Brain microvascular endothelial cell (primary cell): ENCODE measurements at regions not wholly inside any gene's neighbourhood (a gene's known extent, or its start where the extent isn't known, plus 50 kb on each side); places are given as distances from the start of the nearest gene placed in this dataset.

ENCODE experiments used
- DNase-seq: peaks from one replicate; pipeline ENCODE4 v3.0.0-alpha.2; 2020
- H3K27ac ChIP-seq: fragments of 250-450 bp; sonication (Bioruptor Pico); 2 replicates; pipeline ENCODE4 v1.5.1; 2020; ENCODE audit warnings: mild to moderate bottlenecking, moderate library complexity
- H3K27me3 ChIP-seq: fragments of 250-450 bp; sonication (Bioruptor Pico); replicated peaks from 2 replicates; pipeline ENCODE4 v1.5.1; 2020; ENCODE audit warnings: mild to moderate bottlenecking
- H3K36me3 ChIP-seq: fragments of 250-450 bp; sonication (Bioruptor Pico); replicated peaks from 2 replicates; pipeline ENCODE4 v1.5.1; 2020; ENCODE audit warnings: mild to moderate bottlenecking
- H3K4me3 ChIP-seq: 2 replicates; pipeline ENCODE4 v1.5.1; 2011; ENCODE audit warnings: low read depth, mild to moderate bottlenecking, control low read depth, low read length, moderate library complexity
- CTCF ChIP-seq: IDR thresholded peaks from 2 replicates; pipeline ENCODE4 v1.5.1; 2011; ENCODE audit warnings: low read depth, mild to moderate bottlenecking, moderate library complexity, low read length, control low read depth, inconsistent platforms; ENCODE audit errors: missing control alignments
- in situ Hi-C: cut with HindIII; loops from 2 replicates; pipeline ENCODE4 v1.10.0; 2017; ENCODE audit warnings: low sequenced_read_pairs, low pct_ligation_motif_present

DNA sequence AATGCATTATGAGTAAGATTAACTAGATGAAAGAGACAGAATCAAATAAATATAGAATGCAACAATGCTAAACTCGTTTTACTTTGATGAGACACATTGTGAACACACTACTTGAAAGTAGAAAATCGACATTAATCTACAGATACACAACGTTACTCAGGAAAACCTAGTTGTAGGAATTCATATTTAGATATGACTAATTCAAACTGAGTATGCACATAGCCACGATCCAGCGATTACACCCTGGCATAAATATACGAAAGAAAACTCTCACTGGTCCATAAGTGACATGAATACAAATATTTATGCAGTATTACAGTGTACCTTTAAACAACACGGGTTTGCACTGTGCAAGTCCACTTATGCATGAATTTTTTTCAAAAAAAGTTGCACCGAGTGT lies 485.6 kb downstream of the TMX3 start:
- in situ Hi-C loops = no loop called here
- no peak for TF ChIP-seq CTCF
- H3K4me3 ChIP-seq = no peak overlapping the region
- H3K27me3 ChIP-seq = no peaks in the 10 kb centered on the region
- no peak for DNase-seq
- H3K27ac ChIP-seq = no peak overlapping the region
- H3K36me3 ChIP-seq = no peaks in the 10 kb centered on the region

- no peak for TF ChIP-seq CTCF
- in situ Hi-C loops = no loop called here
Observed at GRCh38 chr18:68221111-68221724, 493.7 kb downstream of the TMX3 start.

DNA sequence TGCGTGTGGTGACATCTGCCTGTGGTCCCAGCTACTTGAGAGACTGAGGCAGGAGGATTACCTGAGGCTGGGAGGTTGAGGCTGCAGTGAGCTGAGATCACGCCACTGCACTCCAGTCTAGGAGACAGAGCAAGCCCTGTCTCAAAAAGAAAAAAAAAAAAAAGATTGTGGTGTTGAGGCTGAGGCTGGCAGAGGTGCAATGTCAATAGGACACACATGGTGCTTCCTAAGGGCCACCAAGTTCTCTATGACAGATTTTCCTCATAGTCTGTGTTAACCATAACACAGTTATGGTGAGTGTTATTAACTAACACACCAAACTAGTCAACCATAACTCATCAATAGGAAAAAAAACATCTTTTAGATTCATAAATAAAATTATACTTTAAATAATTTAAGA lies 494.4 kb downstream of the TMX3 start:
- H3K27me3 ChIP-seq = no peaks in the 10 kb centered on the region
- H3K36me3 ChIP-seq = no peaks in the 10 kb centered on the region
- TF ChIP-seq CTCF = no peak
- H3K27ac ChIP-seq = no peak overlapping the region
- in situ Hi-C loops = no loop called here
- no peak overlapping the region for H3K4me3 ChIP-seq
- no peak for DNase-seq

More at GRCh38 chr18:68221111-68221724, 493.7 kb downstream of the TMX3 start:
- Histone ChIP-seq H3K36me3 (no peaks in the 10 kb centered on the region), H3K4me3 (no peak overlapping the region), H3K27ac (no peak overlapping the region), H3K27me3 (no peaks in the 10 kb centered on the region)
- no peak for DNase-seq

GRCh38 chr18:68219872-68220271 lies 495.0 kb downstream of the TMX3 start:
- no peaks in the 10 kb centered on the region for H3K27me3 ChIP-seq
- H3K27ac ChIP-seq = no peak overlapping the region
- H3K36me3 ChIP-seq = no peaks in the 10 kb centered on the region
- TF ChIP-seq CTCF = no peak
- in situ Hi-C loops = no loop called here
- no peak overlapping the region for H3K4me3 ChIP-seq
- no peak for DNase-seq

GRCh38 chr18:68219274-68219673 lies 495.6 kb downstream of the TMX3 start:
- Histone ChIP-seq H3K4me3 (no peak overlapping the region), H3K36me3 (no peaks in the 10 kb centered on the region), H3K27ac (no peak overlapping the region), H3K27me3 (no peaks in the 10 kb centered on the region)
- DNase-seq = no peak
- no peak for TF ChIP-seq CTCF
- in situ Hi-C loops = no loop called here

- Histone ChIP-seq H3K27ac (peak overlapping the region; percentile 66), H3K36me3 (no peaks in the 10 kb centered on the region), H3K4me3 (no peak overlapping the region), H3K27me3 (no peaks in the 10 kb centered on the region)
- in situ Hi-C loops = no loop called here
- no peak for TF ChIP-seq CTCF
- peak; percentile 77 for DNase-seq
Observed at GRCh38 chr18:68215931-68216330, 499.0 kb downstream of the TMX3 start.
